ENCODE measurements at regions not wholly inside any gene's neighbourhood (a gene's known extent, or its start where the extent isn't known, plus 50 kb on each side); places are given as distances from the start of the nearest gene placed in this dataset.

DNA sequence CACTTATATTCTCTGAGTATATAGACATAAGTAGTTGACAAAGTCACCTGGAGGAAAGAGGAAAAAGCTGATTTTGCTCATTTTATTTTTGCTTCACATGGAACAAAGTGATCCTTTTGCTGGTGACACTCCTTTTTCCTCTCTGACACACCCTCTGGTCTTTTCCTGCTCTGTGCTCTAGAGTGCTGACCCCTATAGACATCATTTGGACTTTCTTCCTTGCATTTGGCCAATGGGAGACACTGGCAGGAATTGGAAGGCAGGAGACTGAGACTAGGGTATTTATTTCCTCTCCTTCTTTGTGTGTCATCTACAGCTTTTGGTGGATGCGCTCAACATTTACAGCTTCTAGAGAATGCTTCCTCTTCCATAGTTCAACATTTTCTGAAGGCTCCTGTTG is 1078.1 kb downstream of the SORCS1 start:
- H3K27ac ChIP-seq: no peak overlapping the region
- H3K4me1 ChIP-seq (ENCODE audit: insufficient read depth): no peaks in the 10 kb centered on the region
- H3K36me3 ChIP-seq (replicated peaks; ENCODE audit: insufficient read depth, low read depth): no peaks in the 10 kb centered on the region
- H3K4me3 ChIP-seq: no peak overlapping the region
- H3K4me2 ChIP-seq: no peak overlapping the region
- no peaks in the 10 kb centered on the region for H3K9me2 ChIP-seq (replicated peaks; ENCODE audit: insufficient read depth)
- H3K79me2 ChIP-seq: no peaks in the 10 kb centered on the region
- TF ChIP-seq EZH2phosphoT487 (IDR thresholded peaks at IDR 0.05; ENCODE audit: low read depth, severe bottlenecking, unreplicated experiment): no peak
- TF ChIP-seq, protein P1, sequence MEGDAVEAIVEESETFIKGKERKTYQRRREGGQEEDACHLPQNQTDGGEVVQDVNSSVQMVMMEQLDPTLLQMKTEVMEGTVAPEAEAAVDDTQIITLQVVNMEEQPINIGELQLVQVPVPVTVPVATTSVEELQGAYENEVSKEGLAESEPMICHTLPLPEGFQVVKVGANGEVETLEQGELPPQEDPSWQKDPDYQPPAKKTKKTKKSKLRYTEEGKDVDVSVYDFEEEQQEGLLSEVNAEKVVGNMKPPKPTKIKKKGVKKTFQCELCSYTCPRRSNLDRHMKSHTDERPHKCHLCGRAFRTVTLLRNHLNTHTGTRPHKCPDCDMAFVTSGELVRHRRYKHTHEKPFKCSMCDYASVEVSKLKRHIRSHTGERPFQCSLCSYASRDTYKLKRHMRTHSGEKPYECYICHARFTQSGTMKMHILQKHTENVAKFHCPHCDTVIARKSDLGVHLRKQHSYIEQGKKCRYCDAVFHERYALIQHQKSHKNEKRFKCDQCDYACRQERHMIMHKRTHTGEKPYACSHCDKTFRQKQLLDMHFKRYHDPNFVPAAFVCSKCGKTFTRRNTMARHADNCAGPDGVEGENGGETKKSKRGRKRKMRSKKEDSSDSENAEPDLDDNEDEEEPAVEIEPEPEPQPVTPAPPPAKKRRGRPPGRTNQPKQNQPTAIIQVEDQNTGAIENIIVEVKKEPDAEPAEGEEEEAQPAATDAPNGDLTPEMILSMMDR (IDR thresholded peaks at IDR 0.05; ENCODE audit: poor library complexity): no peak
- TF ChIP-seq EZH2 (IDR thresholded peaks at IDR 0.05; ENCODE audit: borderline replicate concordance): no peak
- H3K27me3 ChIP-seq: no peaks in the 10 kb centered on the region
- H3K9me3 ChIP-seq (ENCODE audit: low read depth): no peaks in the 10 kb centered on the region
- H2AFZ ChIP-seq: no peak overlapping the region
- DNase-seq (ENCODE audit: low spot score): no peak
- WGBS (ENCODE audit: low lambda C conversion rate, missing lambda C conversion rate): 100% methylated on average over 1 of the region's 1 CpG
- H4K20me1 ChIP-seq (ENCODE audit: insufficient read depth, poor library complexity, severe bottlenecking): no peaks in the 10 kb centered on the region

DNA sequence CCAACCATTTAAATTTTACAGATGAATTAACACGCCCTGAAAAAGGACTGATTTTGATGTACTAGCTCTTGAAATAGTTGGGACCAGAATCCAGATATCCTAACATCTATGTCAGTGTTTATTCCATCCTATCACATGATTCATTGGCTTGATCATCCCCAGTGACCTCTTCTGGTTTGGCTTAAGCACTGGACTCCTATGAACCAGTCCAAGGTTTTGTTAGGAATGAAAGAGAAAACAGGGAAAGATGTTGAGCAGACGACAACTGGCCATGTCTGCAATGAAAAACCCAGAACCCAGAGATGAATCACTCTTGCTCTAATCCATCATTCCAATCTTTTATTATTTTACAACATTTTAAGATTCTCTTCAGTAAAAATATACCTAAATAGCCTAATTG is 1080.9 kb downstream of the SORCS1 start:
- Histone ChIP-seq H3K36me3 (replicated peaks; ENCODE audit: insufficient read depth, low read depth) (no peaks in the 10 kb centered on the region), H4K20me1 (ENCODE audit: insufficient read depth, poor library complexity, severe bottlenecking) (no peaks in the 10 kb centered on the region), H3K27ac (no peak overlapping the region), H3K4me3 (no peak overlapping the region), H3K9me3 (ENCODE audit: low read depth) (no peaks in the 10 kb centered on the region), H2AFZ (no peak overlapping the region), H3K9me2 (replicated peaks; ENCODE audit: insufficient read depth) (no peaks in the 10 kb centered on the region), H3K79me2 (no peaks in the 10 kb centered on the region), H3K27me3 (no peaks in the 10 kb centered on the region), H3K4me2 (no peak overlapping the region), H3K4me1 (ENCODE audit: insufficient read depth) (no peaks in the 10 kb centered on the region)
- 68% methylated on average over 2 of the region's 2 CpGs for WGBS (ENCODE audit: low lambda C conversion rate, missing lambda C conversion rate)
- TF ChIP-seq, protein P1 (IDR thresholded peaks at IDR 0.05; ENCODE audit: poor library complexity): no peak
- TF ChIP-seq EZH2phosphoT487 (IDR thresholded peaks at IDR 0.05; ENCODE audit: low read depth, severe bottlenecking, unreplicated experiment) (no peak), EZH2 (IDR thresholded peaks at IDR 0.05; ENCODE audit: borderline replicate concordance) (no peak)
- no peak for DNase-seq (ENCODE audit: low spot score)

DNA sequence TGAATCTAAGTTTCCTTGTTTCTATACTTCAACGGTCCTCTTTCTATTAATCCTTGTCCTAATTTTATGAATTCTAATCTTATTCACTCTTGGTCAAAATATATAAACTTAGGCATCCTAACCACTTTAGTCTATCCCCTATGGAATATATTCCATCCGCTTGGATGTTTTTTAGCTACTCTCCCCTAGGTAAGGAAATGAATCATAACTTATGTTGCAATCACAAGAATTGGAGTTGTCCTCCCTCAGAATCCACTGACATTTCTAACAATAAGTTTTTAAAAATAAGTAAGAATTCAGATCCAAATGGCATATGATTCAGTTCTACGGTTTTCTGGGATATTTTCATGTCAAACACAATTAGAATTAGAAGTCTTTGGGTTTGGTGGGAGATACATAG is 1081.6 kb downstream of the SORCS1 start:
- DNase-seq (ENCODE audit: low spot score): no peak
- TF ChIP-seq EZH2phosphoT487 (IDR thresholded peaks at IDR 0.05; ENCODE audit: low read depth, severe bottlenecking, unreplicated experiment) (no peak), EZH2 (IDR thresholded peaks at IDR 0.05; ENCODE audit: borderline replicate concordance) (no peak)
- TF ChIP-seq, protein P1 (IDR thresholded peaks at IDR 0.05; ENCODE audit: poor library complexity): no peak
- Histone ChIP-seq H3K36me3 (replicated peaks; ENCODE audit: insufficient read depth, low read depth) (no peaks in the 10 kb centered on the region), H3K9me3 (ENCODE audit: low read depth) (no peaks in the 10 kb centered on the region), H2AFZ (no peak overlapping the region), H3K79me2 (no peaks in the 10 kb centered on the region), H3K4me2 (no peak overlapping the region), H3K27me3 (no peaks in the 10 kb centered on the region), H4K20me1 (ENCODE audit: insufficient read depth, poor library complexity, severe bottlenecking) (no peaks in the 10 kb centered on the region), H3K27ac (no peak overlapping the region), H3K4me3 (no peak overlapping the region), H3K9me2 (replicated peaks; ENCODE audit: insufficient read depth) (no peaks in the 10 kb centered on the region), H3K4me1 (ENCODE audit: insufficient read depth) (no peaks in the 10 kb centered on the region)
- 89% methylated on average over 3 of the region's 3 CpGs for WGBS (ENCODE audit: low lambda C conversion rate, missing lambda C conversion rate)
